ENCODE measurements at regions not wholly inside any gene's neighbourhood (a gene's known extent, or its start where the extent isn't known, plus 50 kb on each side); places are given as distances from the start of the nearest gene placed in this dataset.

DNA sequence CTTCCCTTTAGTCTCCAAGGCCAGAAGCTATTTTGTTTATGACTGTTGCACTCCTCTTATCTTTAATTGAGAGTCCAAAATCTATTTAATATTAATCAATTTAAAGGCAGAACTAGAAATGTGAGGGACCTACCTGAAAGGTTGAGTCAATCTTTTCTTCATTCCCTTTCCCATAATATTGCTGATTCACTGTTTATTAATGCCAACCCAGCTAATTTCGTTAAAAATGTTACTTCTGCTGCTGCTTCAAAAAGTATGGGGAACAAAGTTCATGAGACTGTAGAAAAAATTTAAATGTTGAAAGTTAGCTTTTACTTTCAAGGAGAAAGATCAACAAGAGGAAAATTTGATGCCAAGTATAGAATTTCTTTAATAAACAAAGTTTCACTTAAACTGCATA is 365.3 kb downstream of the TENT5A start:
- TF ChIP-seq POLR2AphosphoS5 (IDR thresholded peaks at IDR 0.05; ENCODE audit: insufficient read depth in 1 of 2, low read depth in 1 of 2) (no peak), POLR2A (IDR thresholded peaks at IDR 0.05) (no peak)
- TF ChIP-seq, protein P1, sequence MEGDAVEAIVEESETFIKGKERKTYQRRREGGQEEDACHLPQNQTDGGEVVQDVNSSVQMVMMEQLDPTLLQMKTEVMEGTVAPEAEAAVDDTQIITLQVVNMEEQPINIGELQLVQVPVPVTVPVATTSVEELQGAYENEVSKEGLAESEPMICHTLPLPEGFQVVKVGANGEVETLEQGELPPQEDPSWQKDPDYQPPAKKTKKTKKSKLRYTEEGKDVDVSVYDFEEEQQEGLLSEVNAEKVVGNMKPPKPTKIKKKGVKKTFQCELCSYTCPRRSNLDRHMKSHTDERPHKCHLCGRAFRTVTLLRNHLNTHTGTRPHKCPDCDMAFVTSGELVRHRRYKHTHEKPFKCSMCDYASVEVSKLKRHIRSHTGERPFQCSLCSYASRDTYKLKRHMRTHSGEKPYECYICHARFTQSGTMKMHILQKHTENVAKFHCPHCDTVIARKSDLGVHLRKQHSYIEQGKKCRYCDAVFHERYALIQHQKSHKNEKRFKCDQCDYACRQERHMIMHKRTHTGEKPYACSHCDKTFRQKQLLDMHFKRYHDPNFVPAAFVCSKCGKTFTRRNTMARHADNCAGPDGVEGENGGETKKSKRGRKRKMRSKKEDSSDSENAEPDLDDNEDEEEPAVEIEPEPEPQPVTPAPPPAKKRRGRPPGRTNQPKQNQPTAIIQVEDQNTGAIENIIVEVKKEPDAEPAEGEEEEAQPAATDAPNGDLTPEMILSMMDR (IDR thresholded peaks at IDR 0.05) = no peak
